Ovary (tissue), 3 donors: ENCODE measurements at regions not wholly inside any gene's neighbourhood (a gene's known extent, or its start where the extent isn't known, plus 50 kb on each side); places are given as distances from the start of the nearest gene placed in this dataset.

ENCODE experiments used
- CTCF ChIP-seq, 3 donors: fragments of 450-650 bp in 2 of 3; fragments of 200-600 bp in 1 of 3; IDR thresholded peaks; one replicate each; pipeline versions ENCODE4 v1.5.1 to v1.8.0; 2016 to 2022; ENCODE audit warnings: antibody characterized with exemption in 3 of 3, mild to moderate bottlenecking in 1 of 3
- EP300 ChIP-seq: sonication (generic); formaldehyde crosslinking; IDR thresholded peaks from one replicate; pipeline ENCODE4 v1.6.1; 2017; ENCODE audit warnings: antibody characterized with exemption
- POLR2A ChIP-seq: fragments of 450-650 bp; IDR thresholded peaks from one replicate; pipeline ENCODE4 v1.6.1; 2017; ENCODE audit warnings: antibody characterized with exemption, mild to moderate bottlenecking, moderate library complexity
- donor health status: DM: no; HTN: no; CAD: no.

GRCh38 chr3:111283165-111283564 lies 211.5 kb downstream of the NECTIN3 start:
- TF ChIP-seq CTCF (IDR thresholded peaks at IDR 0.05) = no peak
- TF ChIP-seq POLR2A = no peak
- TF ChIP-seq EP300 = no peak
